Transverse colon (tissue), 4 donors: ENCODE measurements at regions not wholly inside any gene's neighbourhood (a gene's known extent, or its start where the extent isn't known, plus 50 kb on each side); places are given as distances from the start of the nearest gene placed in this dataset.

Source experiments
- DNase-seq: peaks from one replicate; pipeline ENCODE4 v3.0.0-alpha.2; 2019
- H3K27ac ChIP-seq, 4 donors: fragments of 200-600 bp; sonication (generic); 2 replicates each; pipeline ENCODE4 v1.5.1; 2016 to 2018; ENCODE audit warnings: inconsistent platforms in 4 of 4
- H3K27me3 ChIP-seq: fragments of 200-600 bp; sonication (generic); 2 replicates; pipeline ENCODE4 v1.5.1; 2017; ENCODE audit warnings: inconsistent platforms
- H3K36me3 ChIP-seq, 4 donors: fragments of 200-600 bp; sonication (generic); 2 replicates each; pipeline ENCODE4 v1.5.1; 2017 to 2019; ENCODE audit warnings: inconsistent platforms in 4 of 4
- H3K4me1 ChIP-seq, 4 donors: fragments of 200-600 bp; sonication (generic); 2 replicates each; pipeline ENCODE4 v1.5.1; 2017 to 2020; ENCODE audit warnings: inconsistent platforms in 4 of 4
- H3K4me3 ChIP-seq, 4 donors: fragments of 200-600 bp; sonication (generic); 1 replicate in 1 of 4; 2 replicates in 3 of 4; pipeline versions ENCODE4 v1.5.1 to v1.6.1; 2017 to 2019; ENCODE audit warnings: inconsistent platforms in 4 of 4
- H3K9me3 ChIP-seq, 2 donors: fragments of 200-600 bp; sonication (generic); 2 replicates each; pipeline ENCODE4 v1.5.1; 2017 to 2019; ENCODE audit warnings: inconsistent platforms in 2 of 2
- EP300 ChIP-seq: sonication (generic); formaldehyde crosslinking; IDR thresholded peaks from one replicate; pipeline ENCODE4 v1.6.1; 2017; ENCODE audit warnings: antibody characterized with exemption, low read depth
- POLR2A ChIP-seq: fragments of 450-650 bp; IDR thresholded peaks from one replicate; pipeline ENCODE4 v1.6.1; 2016; ENCODE audit warnings: antibody characterized with exemption, mild to moderate bottlenecking, moderate library complexity
- POLR2AphosphoS5 ChIP-seq, 3 donors: sonication (generic); formaldehyde crosslinking; IDR thresholded peaks; one replicate each; pipeline ENCODE4 v1.6.1; 2016; ENCODE audit warnings: antibody characterized with exemption in 3 of 3
- WGBS, 2 donors: methylation state at CpG; one replicate each; pipeline ENCODE4 v1.1.5; 2018; ENCODE audit warnings: low coverage in 1 of 2; 5-methylcytosine and 5-hydroxymethylcytosine counted together
- in situ Hi-C, 4 donors: fragments of 200-750 bp; cut with MboI; loops; one replicate each; pipeline versions ENCODE4 v1.15.0 to v1.15.1; 2017; ENCODE audit warnings: low sequenced_read_pairs in 3 of 4, low pct_ligation_motif_present in 1 of 4, low pct_unique_long_range_greater_than_20kb in 1 of 4
- intact Hi-C: fragments of 100-400 bp; cut with DNase I; formaldehyde crosslinking; loops from one replicate; pipeline ENCODE4 v1.15.1; 2023; ENCODE audit warnings: low total_unique reads
- TF ChIP-seq, protein P1 (sequence below), 5 experiments: fragments of 200-600 bp in 3 of 5; fragments of 450-650 bp in 2 of 5; sonication (generic) in 3 of 5; IDR thresholded peaks; 1 replicate in 2 of 5; 2 replicates in 3 of 5; pipeline ENCODE4 v1.5.1; 2016 to 2017; ENCODE audit warnings: antibody characterized with exemption in 5 of 5, inconsistent platforms in 3 of 5, mild to moderate bottlenecking in 2 of 5, moderate library complexity in 1 of 5

DNA sequence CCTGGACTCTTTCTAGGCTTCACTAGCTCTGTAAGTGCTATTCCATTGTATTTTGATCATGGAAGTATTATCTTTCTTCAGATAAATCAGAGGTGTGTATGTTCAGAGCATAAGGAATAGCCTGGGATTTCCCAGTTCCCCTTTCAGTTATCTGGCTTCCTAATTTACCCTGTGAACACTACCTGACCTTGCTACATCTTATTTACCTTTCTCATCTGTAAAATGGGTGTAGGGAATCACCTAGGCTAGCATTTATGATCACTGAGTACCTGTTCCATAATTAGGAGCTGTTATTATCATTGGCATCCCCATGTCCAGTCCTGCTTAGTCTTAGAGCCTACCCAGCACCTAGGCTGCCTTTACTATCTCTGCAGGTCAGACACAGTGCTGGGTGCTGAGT lies 149.3 kb upstream of the NR2F2 start:
- DNase-seq: no peak
- H3K36me3 ChIP-seq: no peaks in the 10 kb centered on the region
- intact Hi-C loops (no loop called here), in situ Hi-C loops (no loop called here)
- H3K4me1 ChIP-seq: peaks cover 0 to 2% (median 0%) of the 10 kb centered on the region in 4 donors
- H3K4me3 ChIP-seq: no peak overlapping the region
- peak overlapping the region; percentile 22 to 62 (median 45) for H3K27ac ChIP-seq
- no peaks in the 10 kb centered on the region for H3K9me3 ChIP-seq
- TF ChIP-seq POLR2A: no peak
- TF ChIP-seq EP300: no peak
- TF ChIP-seq, protein P1, sequence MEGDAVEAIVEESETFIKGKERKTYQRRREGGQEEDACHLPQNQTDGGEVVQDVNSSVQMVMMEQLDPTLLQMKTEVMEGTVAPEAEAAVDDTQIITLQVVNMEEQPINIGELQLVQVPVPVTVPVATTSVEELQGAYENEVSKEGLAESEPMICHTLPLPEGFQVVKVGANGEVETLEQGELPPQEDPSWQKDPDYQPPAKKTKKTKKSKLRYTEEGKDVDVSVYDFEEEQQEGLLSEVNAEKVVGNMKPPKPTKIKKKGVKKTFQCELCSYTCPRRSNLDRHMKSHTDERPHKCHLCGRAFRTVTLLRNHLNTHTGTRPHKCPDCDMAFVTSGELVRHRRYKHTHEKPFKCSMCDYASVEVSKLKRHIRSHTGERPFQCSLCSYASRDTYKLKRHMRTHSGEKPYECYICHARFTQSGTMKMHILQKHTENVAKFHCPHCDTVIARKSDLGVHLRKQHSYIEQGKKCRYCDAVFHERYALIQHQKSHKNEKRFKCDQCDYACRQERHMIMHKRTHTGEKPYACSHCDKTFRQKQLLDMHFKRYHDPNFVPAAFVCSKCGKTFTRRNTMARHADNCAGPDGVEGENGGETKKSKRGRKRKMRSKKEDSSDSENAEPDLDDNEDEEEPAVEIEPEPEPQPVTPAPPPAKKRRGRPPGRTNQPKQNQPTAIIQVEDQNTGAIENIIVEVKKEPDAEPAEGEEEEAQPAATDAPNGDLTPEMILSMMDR (IDR thresholded peaks at IDR 0.05): no peak
- no peaks in the 10 kb centered on the region for H3K27me3 ChIP-seq

DNA sequence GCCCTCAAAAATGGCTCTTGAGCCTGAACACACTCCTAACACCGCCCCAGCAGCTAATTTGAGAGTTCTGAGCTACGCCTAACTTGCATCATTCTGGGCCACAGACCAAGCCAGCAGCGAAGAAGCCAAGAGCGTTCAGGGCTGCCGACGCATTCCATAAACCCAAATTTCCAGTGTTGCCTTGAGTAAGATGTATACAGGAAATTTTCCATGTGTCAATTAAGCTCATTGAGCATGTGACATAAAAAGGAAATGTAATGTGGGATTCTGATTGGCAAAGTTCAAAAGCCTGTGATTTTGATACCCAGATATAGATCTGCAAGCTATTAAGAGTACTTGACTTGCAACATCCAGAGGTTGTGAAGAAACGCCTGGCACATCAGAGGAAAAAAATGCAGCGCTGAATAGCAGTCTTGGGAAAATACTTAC lies 148.6 kb upstream of the NR2F2 start:
- no peaks in the 10 kb centered on the region for H3K27me3 ChIP-seq
- no peaks in the 10 kb centered on the region for H3K36me3 ChIP-seq
- H3K4me3 ChIP-seq: no peak overlapping the region
- H3K4me1 ChIP-seq: peaks cover 0 to 2% (median 0%) of the 10 kb centered on the region in 4 donors
- peak; percentile 33 for DNase-seq
- no peak for TF ChIP-seq POLR2A
- peak in 1 of 3 donors; percentile 6 for TF ChIP-seq POLR2AphosphoS5 (IDR thresholded peaks at IDR 0.05)
- intact Hi-C loops (no loop called here), in situ Hi-C loops (no loop called here)
- WGBS, 2 donors: 51 to 60% methylated on average over 6 to 8 of the region's 8 CpGs
- H3K9me3 ChIP-seq: no peaks in the 10 kb centered on the region
- peak overlapping the region; percentile 22 to 62 (median 45) for H3K27ac ChIP-seq

DNA sequence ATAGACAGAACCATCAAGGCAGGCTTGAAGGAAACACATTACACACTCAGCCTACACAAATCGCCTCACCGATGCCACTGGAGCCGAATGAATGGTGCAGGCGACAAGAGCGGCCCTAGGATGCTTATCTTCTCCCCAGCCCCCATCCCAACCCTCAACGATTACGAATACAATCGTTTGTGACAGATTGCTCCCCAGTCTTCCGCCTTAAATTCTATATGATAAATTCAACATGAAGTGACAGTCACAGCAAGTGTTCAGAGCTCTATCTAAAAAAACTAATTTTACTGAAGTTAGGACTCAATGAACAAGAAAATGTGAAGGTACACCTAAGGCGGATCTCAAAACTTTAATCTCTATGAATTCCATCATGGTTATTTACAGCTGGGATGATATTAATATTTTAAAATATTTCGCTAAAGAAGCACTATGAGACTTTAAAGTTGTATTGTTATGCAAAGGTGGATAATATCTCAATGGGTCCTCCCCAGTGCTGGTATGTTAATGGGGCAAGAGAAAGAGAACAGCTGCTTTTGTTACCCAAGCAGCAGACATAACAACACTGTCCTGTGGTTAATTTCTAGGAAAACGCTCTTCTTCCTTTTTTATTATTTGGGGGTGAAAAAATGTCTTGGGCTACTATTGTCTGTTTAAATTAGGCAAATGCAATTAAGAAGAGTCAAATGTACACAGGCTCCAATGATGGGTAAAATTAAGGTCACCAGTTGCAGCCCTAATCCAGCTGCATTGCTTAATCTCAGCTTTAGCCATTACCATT lies 147.6 kb upstream of the NR2F2 start:
- H3K4me1 ChIP-seq: peaks cover 0 to 2% (median 0%) of the 10 kb centered on the region in 4 donors
- no peaks in the 10 kb centered on the region for H3K9me3 ChIP-seq
- no peak for DNase-seq
- no peak overlapping the region for H3K4me3 ChIP-seq
- in situ Hi-C loops (no loop called here), intact Hi-C loops (no loop called here)
- TF ChIP-seq POLR2AphosphoS5 (IDR thresholded peaks at IDR 0.05) (no peak), POLR2A (no peak), EP300 (no peak)
- TF ChIP-seq, protein P1 (IDR thresholded peaks at IDR 0.05): no peak
- WGBS, 2 donors: 85 to 86% methylated on average over 9 to 12 of the region's 12 CpGs
- no peaks in the 10 kb centered on the region for H3K27me3 ChIP-seq
- no peaks in the 10 kb centered on the region for H3K36me3 ChIP-seq
- H3K27ac ChIP-seq: peak overlapping the region in 2 of 4 donors; percentile 43 to 47

DNA sequence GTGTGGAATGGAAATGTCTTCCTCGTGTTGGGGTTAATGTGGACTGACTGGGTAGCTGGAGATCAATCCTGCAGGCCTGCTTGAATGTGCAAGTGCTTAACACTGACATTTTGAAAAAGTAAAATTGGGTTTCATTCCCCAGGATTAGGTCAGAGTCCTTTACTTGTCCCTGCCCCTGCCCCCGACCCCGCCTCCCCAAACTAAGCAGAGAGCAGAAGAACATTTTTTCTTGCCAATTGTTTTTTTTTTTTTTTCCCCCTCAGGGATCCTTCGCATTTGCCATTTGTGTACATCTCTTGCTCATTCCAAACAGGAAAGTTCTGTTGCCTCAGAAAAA lies 147.0 kb upstream of the NR2F2 start:
- in situ Hi-C loops: no loop called here
- TF ChIP-seq, protein P1 (IDR thresholded peaks at IDR 0.05): no peak
- TF ChIP-seq POLR2AphosphoS5 (IDR thresholded peaks at IDR 0.05) (no peak), EP300 (no peak), POLR2A (no peak)
- no peak for DNase-seq
- Histone ChIP-seq H3K4me1 (peaks cover 0 to 2% (median 0%) of the 10 kb centered on the region in 4 donors), H3K27ac (no peak overlapping the region), H3K4me3 (no peak overlapping the region), H3K27me3 (no peaks in the 10 kb centered on the region), H3K36me3 (no peaks in the 10 kb centered on the region), H3K9me3 (no peaks in the 10 kb centered on the region)
- intact Hi-C loops: no loop called here
- WGBS, 2 donors: 73 to 80% methylated on average over 2 to 4 of the region's 4 CpGs

DNA sequence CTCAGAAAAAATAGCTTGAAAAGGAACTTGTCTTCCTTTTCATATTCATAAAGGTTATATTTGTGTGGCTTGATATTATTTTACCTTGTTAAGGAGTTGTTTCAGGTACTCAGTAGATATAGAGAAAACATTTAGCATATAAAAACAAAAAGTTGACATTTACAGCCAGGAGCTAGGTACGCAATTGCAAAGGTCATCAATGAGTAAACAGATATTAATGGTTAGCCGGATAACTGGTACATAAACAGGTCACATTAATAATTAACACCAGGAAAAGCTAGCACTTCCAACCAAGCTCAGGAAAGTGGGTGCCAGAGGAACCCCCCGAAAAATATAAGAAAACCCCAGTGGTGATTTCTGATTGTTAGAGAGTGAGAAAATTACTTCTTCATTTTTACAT lies 146.6 kb upstream of the NR2F2 start:
- in situ Hi-C loops: no loop called here
- Histone ChIP-seq H3K4me3 (no peak overlapping the region), H3K27me3 (no peaks in the 10 kb centered on the region), H3K9me3 (no peaks in the 10 kb centered on the region), H3K4me1 (peaks cover 0 to 2% (median 0%) of the 10 kb centered on the region in 4 donors), H3K36me3 (no peaks in the 10 kb centered on the region), H3K27ac (no peak overlapping the region)
- intact Hi-C loops: no loop called here
- 60 to 68% methylated on average over 1 to 3 of the region's 3 CpGs for WGBS, 2 donors
- no peak for DNase-seq
- TF ChIP-seq POLR2AphosphoS5 (IDR thresholded peaks at IDR 0.05) (no peak), POLR2A (no peak), EP300 (no peak)
- TF ChIP-seq, protein P1 (IDR thresholded peaks at IDR 0.05): no peak
